ENCODE measurements at regions not wholly inside any gene's neighbourhood (a gene's known extent, or its start where the extent isn't known, plus 50 kb on each side); places are given as distances from the start of the nearest gene placed in this dataset.

DNA sequence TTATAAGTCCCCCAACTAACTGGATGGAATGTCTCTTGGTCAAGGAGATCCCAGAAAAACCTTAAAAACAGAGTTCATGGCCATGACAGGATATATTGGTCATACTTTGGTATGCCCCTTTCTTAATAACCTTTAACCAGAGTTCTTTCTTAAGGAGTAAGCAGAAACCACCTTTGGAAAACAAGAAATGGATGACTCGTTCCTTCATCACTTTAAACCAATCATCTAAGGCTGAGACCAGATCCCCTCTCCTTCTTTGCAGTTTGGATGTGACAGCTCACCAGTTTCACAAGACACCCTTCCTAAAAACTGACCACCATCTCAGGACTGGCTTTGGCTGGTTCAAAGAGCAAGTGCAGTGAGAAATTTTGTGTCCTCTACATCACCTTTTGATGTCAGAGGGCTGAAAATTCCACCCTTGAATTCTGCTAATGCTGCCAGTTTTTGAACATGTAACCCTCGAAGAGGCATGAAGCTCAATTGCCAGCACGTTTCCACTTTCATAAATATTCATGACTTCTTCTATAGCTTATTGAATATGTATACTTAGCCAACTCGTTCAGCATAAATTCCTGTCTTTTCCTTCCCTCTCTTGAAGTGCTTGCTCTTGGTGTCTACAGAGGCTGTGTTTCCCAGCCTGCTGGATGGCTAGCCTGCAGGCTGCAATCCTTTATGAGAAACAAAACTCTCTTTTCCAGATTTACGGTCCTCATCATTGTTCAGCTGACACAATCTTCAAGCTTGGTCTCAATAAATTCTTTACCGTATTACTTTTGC, 1323.5 kb upstream of the TMEFF2 start:
- no peaks in the 10 kb centered on the region for H4K20me1 ChIP-seq (ENCODE audit: insufficient read depth, low read length)
- H3K9ac ChIP-seq (ENCODE audit: insufficient read depth, low read length, poor library complexity, severe bottlenecking), result no peak overlapping the region
- H3K4me3 ChIP-seq (replicated peaks in 1 of 3; ENCODE audit: low read depth in 2 of 3, low read length in 3 of 3), result no peak overlapping the region
- intact Hi-C loops (cut with micrococcal nuclease), result no loop called here
- TF ChIP-seq, protein P1, sequence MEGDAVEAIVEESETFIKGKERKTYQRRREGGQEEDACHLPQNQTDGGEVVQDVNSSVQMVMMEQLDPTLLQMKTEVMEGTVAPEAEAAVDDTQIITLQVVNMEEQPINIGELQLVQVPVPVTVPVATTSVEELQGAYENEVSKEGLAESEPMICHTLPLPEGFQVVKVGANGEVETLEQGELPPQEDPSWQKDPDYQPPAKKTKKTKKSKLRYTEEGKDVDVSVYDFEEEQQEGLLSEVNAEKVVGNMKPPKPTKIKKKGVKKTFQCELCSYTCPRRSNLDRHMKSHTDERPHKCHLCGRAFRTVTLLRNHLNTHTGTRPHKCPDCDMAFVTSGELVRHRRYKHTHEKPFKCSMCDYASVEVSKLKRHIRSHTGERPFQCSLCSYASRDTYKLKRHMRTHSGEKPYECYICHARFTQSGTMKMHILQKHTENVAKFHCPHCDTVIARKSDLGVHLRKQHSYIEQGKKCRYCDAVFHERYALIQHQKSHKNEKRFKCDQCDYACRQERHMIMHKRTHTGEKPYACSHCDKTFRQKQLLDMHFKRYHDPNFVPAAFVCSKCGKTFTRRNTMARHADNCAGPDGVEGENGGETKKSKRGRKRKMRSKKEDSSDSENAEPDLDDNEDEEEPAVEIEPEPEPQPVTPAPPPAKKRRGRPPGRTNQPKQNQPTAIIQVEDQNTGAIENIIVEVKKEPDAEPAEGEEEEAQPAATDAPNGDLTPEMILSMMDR (IDR thresholded peaks at IDR 0.05), result no peak
- Mint-ChIP-seq H3K27ac (peak overlapping the region in 1 of 7 donors; percentile 24), H3K4me1 (no peaks in the 10 kb centered on the region), H3K27me3 (ENCODE audit: low read depth in 3 of 3) (no peaks in the 10 kb centered on the region), H3K4me3 (no peak overlapping the region), H3K36me3 (no peaks in the 10 kb centered on the region), H3K9me3 (peaks cover 1 to 17% (median 6%) of the 10 kb centered on the region in 7 donors)
- no peaks in the 10 kb centered on the region for H3K27me3 ChIP-seq (ENCODE audit: control insufficient read depth in 2 of 2, insufficient read depth in 2 of 2, low read length in 2 of 2)
- H3K4me1 ChIP-seq (ENCODE audit: control insufficient read depth in 1 of 2, insufficient read depth in 2 of 2, low read length in 2 of 2), result no peaks in the 10 kb centered on the region
- no peaks in the 10 kb centered on the region for H3K79me2 ChIP-seq (ENCODE audit: insufficient read depth, low read length)
- peaks cover 0 to 7% of the 10 kb centered on the region in 2 donors for H3K9me3 ChIP-seq (replicated peaks in 1 of 2; ENCODE audit: control insufficient read depth in 1 of 2, insufficient read depth in 1 of 2, low read length in 2 of 2)
- no peak for DNase-seq
- no peaks in the 10 kb centered on the region for H3K36me3 ChIP-seq (replicated peaks in 1 of 2; ENCODE audit: control insufficient read depth in 1 of 2, insufficient read depth in 2 of 2, low read length in 2 of 2)
- H3K27ac ChIP-seq (ENCODE audit: low read depth in 1 of 2, low read length in 2 of 2), result no peak overlapping the region
- H2AFZ ChIP-seq (ENCODE audit: insufficient read depth, low read depth, low read length, poor library complexity, severe bottlenecking), result no peak overlapping the region
- WGBS (ENCODE audit: insufficient coverage), result 60% methylated on average over 2 of the region's 6 CpGs
- H3K4me2 ChIP-seq (replicated peaks; ENCODE audit: extremely low read depth, low read length, poor library complexity, severe bottlenecking), result no peak overlapping the region

DNA sequence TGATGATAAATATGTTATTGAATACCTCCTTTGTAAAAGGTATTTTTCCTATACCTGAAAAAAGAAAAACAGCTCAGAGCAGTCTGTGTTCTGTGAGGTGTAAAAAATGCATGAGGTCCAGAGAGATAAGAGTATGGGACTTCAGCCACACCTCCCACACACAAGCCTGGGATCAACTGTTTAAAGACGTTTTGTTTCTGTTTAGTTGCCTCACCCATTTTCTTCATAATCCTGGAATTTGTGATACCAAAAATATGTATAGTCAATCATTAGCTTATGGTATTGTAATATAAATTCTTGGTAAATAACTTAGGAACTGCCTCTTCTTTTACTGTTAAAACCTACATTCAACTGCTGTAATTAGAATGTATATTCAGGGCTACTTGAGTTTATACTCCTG, 1322.9 kb upstream of the TMEFF2 start:
- TF ChIP-seq, protein P1 (IDR thresholded peaks at IDR 0.05), result no peak
- intact Hi-C loops (cut with micrococcal nuclease), result no loop called here
- H2AFZ ChIP-seq (ENCODE audit: insufficient read depth, low read depth, low read length, poor library complexity, severe bottlenecking), result no peak overlapping the region
- Mint-ChIP-seq H3K36me3 (no peaks in the 10 kb centered on the region), H3K4me1 (no peaks in the 10 kb centered on the region), H3K9me3 (peaks cover 1 to 17% (median 6%) of the 10 kb centered on the region in 7 donors), H3K27ac (no peak overlapping the region), H3K27me3 (ENCODE audit: low read depth in 3 of 3) (no peaks in the 10 kb centered on the region), H3K4me3 (no peak overlapping the region)
- no peak for DNase-seq
- H3K36me3 ChIP-seq (replicated peaks in 1 of 2; ENCODE audit: control insufficient read depth in 1 of 2, insufficient read depth in 2 of 2, low read length in 2 of 2), result no peaks in the 10 kb centered on the region
- no peak overlapping the region for H3K4me2 ChIP-seq (replicated peaks; ENCODE audit: extremely low read depth, low read length, poor library complexity, severe bottlenecking)
- H3K27me3 ChIP-seq (ENCODE audit: control insufficient read depth in 2 of 2, insufficient read depth in 2 of 2, low read length in 2 of 2), result no peaks in the 10 kb centered on the region
- no peaks in the 10 kb centered on the region for H4K20me1 ChIP-seq (ENCODE audit: insufficient read depth, low read length)
- no peaks in the 10 kb centered on the region for H3K4me1 ChIP-seq (ENCODE audit: control insufficient read depth in 1 of 2, insufficient read depth in 2 of 2, low read length in 2 of 2)
- peaks cover 0 to 7% of the 10 kb centered on the region in 2 donors for H3K9me3 ChIP-seq (replicated peaks in 1 of 2; ENCODE audit: control insufficient read depth in 1 of 2, insufficient read depth in 1 of 2, low read length in 2 of 2)
- H3K27ac ChIP-seq (ENCODE audit: low read depth in 1 of 2, low read length in 2 of 2), result no peak overlapping the region
- no peak overlapping the region for H3K9ac ChIP-seq (ENCODE audit: insufficient read depth, low read length, poor library complexity, severe bottlenecking)
- WGBS (ENCODE audit: insufficient coverage), result no CpG with 5 or more reads among the region's 1 CpG
- no peak overlapping the region for H3K4me3 ChIP-seq (replicated peaks in 1 of 3; ENCODE audit: low read depth in 2 of 3, low read length in 3 of 3)
- no peaks in the 10 kb centered on the region for H3K79me2 ChIP-seq (ENCODE audit: insufficient read depth, low read length)

Data from CD14-positive monocyte (primary cell).